Natural killer cell (primary cell): ENCODE measurements at regions not wholly inside any gene's neighbourhood (a gene's known extent, or its start where the extent isn't known, plus 50 kb on each side); places are given as distances from the start of the nearest gene placed in this dataset.

ENCODE experiments used
- ATAC-seq, 3 donors: fragments of 150-1000 bp in 2 of 3; fragments of 200-7000 bp in 1 of 3; cut with Tn5 transposase; 1 replicate in 1 of 3; 2 replicates in 2 of 3; pipeline ENCODE4 v1.10.0; 2021; ENCODE audit warnings: mild to moderate bottlenecking in 2 of 3, moderate library complexity in 2 of 3
- DNase-seq, 2 donors: peaks; one replicate each; pipeline versions ENCODE4 v3.0.0 to v3.0.0-alpha.2; 2013 to 2021; ENCODE audit warnings: mixed read lengths in 1 of 2
- H3K27ac ChIP-seq: one replicate; pipeline ENCODE4 v1.5.1; 2013; ENCODE audit warnings: mild to moderate bottlenecking, low read length
- H3K27me3 ChIP-seq: one replicate; pipeline ENCODE4 v1.6.1; 2013; ENCODE audit warnings: low read length; ENCODE audit not compliant: control insufficient read depth, insufficient read depth
- H3K36me3 ChIP-seq: one replicate; pipeline ENCODE4 v1.6.1; 2013; ENCODE audit warnings: low read length; ENCODE audit not compliant: control insufficient read depth, insufficient read depth
- H3K4me1 ChIP-seq: one replicate; pipeline ENCODE4 v1.6.1; 2013; ENCODE audit warnings: low read length; ENCODE audit not compliant: control insufficient read depth, insufficient read depth
- H3K4me3 ChIP-seq: one replicate; pipeline ENCODE4 v1.5.1; 2013; ENCODE audit warnings: low read length
- H3K9me3 ChIP-seq: one replicate; pipeline ENCODE4 v1.6.1; 2013; ENCODE audit warnings: low read length; ENCODE audit not compliant: control insufficient read depth, insufficient read depth
- H3K27ac Mint-ChIP-seq, 2 donors: one replicate each; pipeline ENCODE4 v1.8.0; 2022; ENCODE audit warnings: mild to moderate bottlenecking in 2 of 2, mixed read lengths in 2 of 2, moderate library complexity in 1 of 2
- H3K27me3 Mint-ChIP-seq, 2 donors: one replicate each; pipeline ENCODE4 v1.8.0; 2022; ENCODE audit warnings: low read depth in 2 of 2, mixed read lengths in 2 of 2
- H3K36me3 Mint-ChIP-seq: one replicate; pipeline ENCODE4 v1.8.0; 2022; ENCODE audit warnings: mixed read lengths
- H3K4me1 Mint-ChIP-seq, 2 donors: one replicate each; pipeline ENCODE4 v1.8.0; 2022; ENCODE audit warnings: mixed read lengths in 2 of 2
- H3K4me3 Mint-ChIP-seq: one replicate; pipeline ENCODE4 v1.8.0; 2022; ENCODE audit warnings: mild to moderate bottlenecking, moderate library complexity, mixed read lengths
- H3K9me3 Mint-ChIP-seq, 2 donors: one replicate each; pipeline ENCODE4 v1.8.0; 2022; ENCODE audit warnings: mixed read lengths in 2 of 2
- CTCF ChIP-seq: fragments of 200-600 bp; IDR thresholded peaks from one replicate; pipeline ENCODE4 v1.8.0; 2022; ENCODE audit warnings: antibody characterized with exemption
- WGBS: methylation state at CpG from one replicate; pipeline ENCODE4 v1.1.7; 2013; ENCODE audit warnings: missing lambda C conversion rate; ENCODE audit not compliant: insufficient coverage; 5-methylcytosine and 5-hydroxymethylcytosine counted together
- intact Hi-C: fragments of 100-400 bp; cut with micrococcal nuclease; formaldehyde crosslinking; loops from one replicate; pipeline ENCODE4 v1.14.2; 2022

- Mint-ChIP-seq H3K27ac (no peak overlapping the region), H3K36me3 (peaks cover 7% of the 10 kb centered on the region), H3K4me1 (no peaks in the 10 kb centered on the region), H3K9me3 (peaks cover 19 to 20% of the 10 kb centered on the region in 2 donors), H3K27me3 (no peaks in the 10 kb centered on the region), H3K4me3 (no peak overlapping the region)
- WGBS = 86% methylated on average over 4 of the region's 4 CpGs
- Histone ChIP-seq H3K27me3 (no peaks in the 10 kb centered on the region), H3K4me3 (no peak overlapping the region), H3K27ac (no peak overlapping the region), H3K36me3 (no peaks in the 10 kb centered on the region), H3K4me1 (no peaks in the 10 kb centered on the region), H3K9me3 (no peaks in the 10 kb centered on the region)
- no peak for DNase-seq
- no peak for TF ChIP-seq CTCF
- intact Hi-C loops = no loop called here
- no peak for ATAC-seq
These were observed 515.6 kb upstream of the SLC8A1 start for GRCh38 chr2:40967451-40967850.

GRCh38 chr2:40975151-40975550 is 523.3 kb upstream of the SLC8A1 start:
- no peak for ATAC-seq
- H3K36me3 Mint-ChIP-seq = no peaks in the 10 kb centered on the region
- H3K4me1 ChIP-seq = no peaks in the 10 kb centered on the region
- DNase-seq = no peak
- no peak overlapping the region for H3K27ac ChIP-seq
- peaks cover 5 to 8% of the 10 kb centered on the region in 2 donors for H3K9me3 Mint-ChIP-seq
- intact Hi-C loops = no loop called here
- no peaks in the 10 kb centered on the region for H3K4me1 Mint-ChIP-seq
- H3K4me3 ChIP-seq = no peak overlapping the region
- no peak for TF ChIP-seq CTCF
- 89% methylated on average over 3 of the region's 4 CpGs for WGBS
- no peaks in the 10 kb centered on the region for H3K27me3 Mint-ChIP-seq
- no peaks in the 10 kb centered on the region for H3K36me3 ChIP-seq
- H3K4me3 Mint-ChIP-seq = no peak overlapping the region
- H3K9me3 ChIP-seq = no peaks in the 10 kb centered on the region
- no peak overlapping the region for H3K27ac Mint-ChIP-seq
- no peaks in the 10 kb centered on the region for H3K27me3 ChIP-seq

- Mint-ChIP-seq H3K27ac (no peak overlapping the region), H3K9me3 (peaks cover 12 to 17% of the 10 kb centered on the region in 2 donors), H3K27me3 (no peaks in the 10 kb centered on the region), H3K4me1 (no peaks in the 10 kb centered on the region), H3K4me3 (no peak overlapping the region), H3K36me3 (no peaks in the 10 kb centered on the region)
- Histone ChIP-seq H3K27me3 (no peaks in the 10 kb centered on the region), H3K4me3 (no peak overlapping the region), H3K9me3 (no peaks in the 10 kb centered on the region), H3K27ac (no peak overlapping the region), H3K36me3 (no peaks in the 10 kb centered on the region), H3K4me1 (no peaks in the 10 kb centered on the region)
- ATAC-seq (no peak), DNase-seq (no peak)
- 91% methylated on average over 3 of the region's 4 CpGs for WGBS
- TF ChIP-seq CTCF = no peak
- intact Hi-C loops = no loop called here
These were observed 545.5 kb upstream of the SLC8A1 start for GRCh38 chr2:40997362-40997761.

GRCh38 chr2:41000374-41000773 is 548.5 kb upstream of the SLC8A1 start:
- TF ChIP-seq CTCF = no peak

More at GRCh38 chr2:41000374-41000773, 548.5 kb upstream of the SLC8A1 start:
- no peaks in the 10 kb centered on the region for H3K4me1 ChIP-seq
- Mint-ChIP-seq H3K36me3 (no peaks in the 10 kb centered on the region), H3K27ac (no peak overlapping the region), H3K4me3 (no peak overlapping the region), H3K4me1 (no peaks in the 10 kb centered on the region), H3K9me3 (peaks cover 12 to 17% of the 10 kb centered on the region in 2 donors), H3K27me3 (no peaks in the 10 kb centered on the region)
- DNase-seq (no peak), ATAC-seq (no peak)
- no peak overlapping the region for H3K4me3 ChIP-seq
- H3K27ac ChIP-seq = no peak overlapping the region
- H3K27me3 ChIP-seq = no peaks in the 10 kb centered on the region
- H3K36me3 ChIP-seq = no peaks in the 10 kb centered on the region
- 38% methylated on average over 1 of the region's 1 CpG for WGBS
- H3K9me3 ChIP-seq = no peaks in the 10 kb centered on the region
- intact Hi-C loops = no loop called here
